ENCODE measurements at regions not wholly inside any gene's neighbourhood (a gene's known extent, or its start where the extent isn't known, plus 50 kb on each side); places are given as distances from the start of the nearest gene placed in this dataset.

DNA sequence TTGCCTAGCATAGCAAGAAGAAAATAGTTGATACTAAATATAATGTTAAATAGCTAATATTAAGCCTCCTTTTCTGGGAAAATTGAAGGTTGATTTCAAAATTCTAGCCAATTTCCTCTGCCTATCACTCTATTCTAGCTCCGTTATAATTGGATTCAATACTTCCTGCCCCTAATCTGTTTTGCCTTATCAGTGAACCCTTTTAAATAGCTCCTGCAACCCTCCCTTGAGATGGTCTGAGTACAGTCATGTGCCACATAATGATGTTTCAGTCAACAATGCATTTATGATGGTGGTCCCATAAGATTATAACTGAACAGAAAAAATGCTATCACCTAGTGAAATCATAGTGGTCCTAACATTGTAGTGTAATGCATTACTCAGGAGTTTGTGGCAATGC, 79.7 kb upstream of the PBX1 start:
- FAIRE-seq (peak; percentile 91), DNase-seq (ENCODE audit: insufficient read length, low spot score) (no peak)
- TF ChIP-seq, protein P1, sequence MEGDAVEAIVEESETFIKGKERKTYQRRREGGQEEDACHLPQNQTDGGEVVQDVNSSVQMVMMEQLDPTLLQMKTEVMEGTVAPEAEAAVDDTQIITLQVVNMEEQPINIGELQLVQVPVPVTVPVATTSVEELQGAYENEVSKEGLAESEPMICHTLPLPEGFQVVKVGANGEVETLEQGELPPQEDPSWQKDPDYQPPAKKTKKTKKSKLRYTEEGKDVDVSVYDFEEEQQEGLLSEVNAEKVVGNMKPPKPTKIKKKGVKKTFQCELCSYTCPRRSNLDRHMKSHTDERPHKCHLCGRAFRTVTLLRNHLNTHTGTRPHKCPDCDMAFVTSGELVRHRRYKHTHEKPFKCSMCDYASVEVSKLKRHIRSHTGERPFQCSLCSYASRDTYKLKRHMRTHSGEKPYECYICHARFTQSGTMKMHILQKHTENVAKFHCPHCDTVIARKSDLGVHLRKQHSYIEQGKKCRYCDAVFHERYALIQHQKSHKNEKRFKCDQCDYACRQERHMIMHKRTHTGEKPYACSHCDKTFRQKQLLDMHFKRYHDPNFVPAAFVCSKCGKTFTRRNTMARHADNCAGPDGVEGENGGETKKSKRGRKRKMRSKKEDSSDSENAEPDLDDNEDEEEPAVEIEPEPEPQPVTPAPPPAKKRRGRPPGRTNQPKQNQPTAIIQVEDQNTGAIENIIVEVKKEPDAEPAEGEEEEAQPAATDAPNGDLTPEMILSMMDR (IDR thresholded peaks at IDR 0.05; ENCODE audit: insufficient read depth, missing control alignments) = no peak

DNA sequence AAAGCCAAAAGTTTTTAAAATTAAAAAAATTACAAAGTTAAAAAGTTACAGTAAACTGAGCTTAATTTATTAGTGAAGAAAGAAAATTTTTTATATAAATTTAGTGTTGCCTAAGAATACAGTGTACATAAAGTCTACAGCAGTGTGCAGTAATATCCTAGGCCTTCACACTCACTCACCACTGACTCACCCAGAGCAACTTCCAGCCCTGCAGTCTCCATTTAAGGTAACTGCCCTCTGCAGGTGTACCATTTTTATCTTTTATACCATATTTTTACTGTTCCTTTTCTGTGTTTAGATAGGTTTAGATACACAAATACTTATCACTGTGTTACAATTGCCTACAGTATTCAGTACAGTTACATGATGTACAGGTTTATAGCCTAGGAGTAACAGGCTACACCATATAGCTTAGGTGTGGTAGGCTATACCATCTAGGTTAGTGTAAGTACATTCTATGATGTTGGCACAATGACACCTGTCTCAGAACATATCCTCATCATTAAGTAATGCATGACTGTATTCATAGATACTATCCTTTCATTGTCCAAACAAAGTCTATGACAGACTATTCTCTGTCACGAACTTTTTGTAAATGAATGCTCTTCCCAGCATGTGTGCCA, 78.6 kb upstream of the PBX1 start:
- DNase-seq (ENCODE audit: insufficient read length, low spot score) = no peak
- FAIRE-seq = peak; percentile 68
- TF ChIP-seq, protein P1 (IDR thresholded peaks at IDR 0.05; ENCODE audit: insufficient read depth, missing control alignments) = no peak

DNA sequence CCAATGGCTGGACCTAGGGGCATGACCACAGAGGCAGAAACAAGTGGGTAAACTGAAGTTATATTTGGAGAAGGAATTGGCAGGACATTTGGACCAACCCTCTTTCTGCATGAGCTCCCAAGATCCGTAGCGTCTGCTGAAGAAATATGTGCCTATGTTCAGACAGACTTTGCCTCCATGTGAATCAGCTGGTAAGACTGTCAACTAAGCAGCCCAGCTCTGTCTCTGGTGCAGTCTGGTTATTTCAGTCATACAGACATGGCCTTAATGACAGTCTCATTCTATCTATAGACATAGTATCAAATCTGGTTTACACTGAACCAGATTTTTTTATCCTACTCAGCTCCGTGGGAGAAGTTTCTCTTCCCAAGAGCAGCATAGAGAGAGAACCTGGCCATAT, 63.1 kb upstream of the PBX1 start:
- TF ChIP-seq, protein P1 (IDR thresholded peaks at IDR 0.05; ENCODE audit: insufficient read depth, missing control alignments) = no peak
- no peak for DNase-seq (ENCODE audit: insufficient read length, low spot score)
- peak; percentile 16 for FAIRE-seq

DNA sequence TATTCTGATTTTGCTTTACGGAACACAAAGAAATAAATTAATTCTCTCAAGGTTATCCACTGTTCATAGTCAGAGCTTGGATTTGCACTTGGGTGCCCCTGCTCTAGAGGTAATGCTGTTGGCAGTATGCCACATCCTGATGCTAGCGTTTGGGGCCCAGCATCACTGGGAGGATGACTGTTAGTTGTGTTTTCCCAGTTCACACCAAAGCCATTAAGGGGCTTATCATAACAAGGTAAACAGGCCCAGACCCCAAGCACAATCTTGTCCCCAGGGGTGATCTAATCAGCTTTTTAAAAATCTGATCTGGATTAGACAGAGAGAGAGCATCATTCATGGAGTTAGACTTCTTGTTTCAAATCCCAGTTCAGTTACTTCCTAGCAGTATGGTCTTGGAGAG, 60.2 kb upstream of the PBX1 start:
- TF ChIP-seq, protein P1 (IDR thresholded peaks at IDR 0.05; ENCODE audit: insufficient read depth, missing control alignments) = no peak
- DNase-seq (ENCODE audit: insufficient read length, low spot score) (peak; percentile 28), FAIRE-seq (peak; percentile 98)

DNA sequence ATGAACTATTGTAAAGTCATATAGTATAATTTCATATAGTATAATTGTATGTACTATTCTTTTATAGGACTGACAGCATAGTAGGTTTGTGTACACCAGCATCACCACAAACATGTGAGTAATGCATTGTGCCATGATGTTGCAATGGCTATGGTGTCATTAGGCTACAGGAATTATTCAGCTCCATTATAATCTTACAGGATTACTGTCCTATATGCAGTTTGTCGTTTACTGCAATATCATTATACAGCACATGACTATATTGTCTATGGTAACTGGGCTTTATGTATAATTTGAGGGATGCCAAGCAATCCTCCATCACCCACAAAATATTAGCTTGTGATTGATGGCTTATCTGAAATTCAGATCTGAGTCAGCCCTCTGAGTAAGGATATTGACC, 54.2 kb upstream of the PBX1 start:
- FAIRE-seq (no peak), DNase-seq (ENCODE audit: insufficient read length, low spot score) (no peak)
- TF ChIP-seq, protein P1 (IDR thresholded peaks at IDR 0.05; ENCODE audit: insufficient read depth, missing control alignments) = no peak

Data from D721Med (cell line).